PFSK-1 (cell line): ENCODE measurements at regions not wholly inside any gene's neighbourhood (a gene's known extent, or its start where the extent isn't known, plus 50 kb on each side); places are given as distances from the start of the nearest gene placed in this dataset.

Experiments
- FOXP2 ChIP-seq: optimal IDR thresholded peaks from 2 replicates; pipeline ENCODE3; 2011; ENCODE audit warnings: borderline replicate concordance, control low read depth, inconsistent platforms; ENCODE audit not compliant: insufficient read depth; ENCODE audit errors: extremely low read length, extremely low read depth
- POLR2AphosphoS5 ChIP-seq: IDR thresholded peaks from 2 replicates; pipeline ENCODE4 v1.6.1; 2012; ENCODE audit warnings: low read depth, mild to moderate bottlenecking, control low read depth, low read length, moderate library complexity
- REST ChIP-seq, 2 experiments: IDR thresholded peaks; 2 replicates each; pipeline versions ENCODE4 v1.6.1 to v1.8.0; 2011 to 2012; ENCODE audit warnings: low read depth in 2 of 2, low read length in 2 of 2, control low read depth in 1 of 2, inconsistent platforms in 1 of 2, mild to moderate bottlenecking in 1 of 2, moderate library complexity in 1 of 2; ENCODE audit not compliant: insufficient read depth in 1 of 2
- SIN3A ChIP-seq: IDR thresholded peaks from 2 replicates; pipeline ENCODE4 v1.6.1; 2012; ENCODE audit warnings: mild to moderate bottlenecking, low read length, moderate library complexity, borderline replicate concordance; ENCODE audit not compliant: insufficient read depth
- TAF1 ChIP-seq: IDR thresholded peaks from 2 replicates; pipeline ENCODE4 v1.6.1; 2012; ENCODE audit warnings: low read length, control low read depth, borderline replicate concordance; ENCODE audit not compliant: insufficient read depth

GRCh38 chr9:24479361-24480059, 66.2 kb downstream of the IZUMO3 start:
- TF ChIP-seq TAF1 (no peak), FOXP2 (no peak), POLR2AphosphoS5 (no peak), REST (IDR thresholded peaks at IDR 0.05; ENCODE audit: insufficient read depth in 1 of 2, low read depth in 2 of 2, low read length in 2 of 2) (no peak), SIN3A (no peak)
